ENCODE measurements at regions not wholly inside any gene's neighbourhood (a gene's known extent, or its start where the extent isn't known, plus 50 kb on each side); places are given as distances from the start of the nearest gene placed in this dataset.

DNA sequence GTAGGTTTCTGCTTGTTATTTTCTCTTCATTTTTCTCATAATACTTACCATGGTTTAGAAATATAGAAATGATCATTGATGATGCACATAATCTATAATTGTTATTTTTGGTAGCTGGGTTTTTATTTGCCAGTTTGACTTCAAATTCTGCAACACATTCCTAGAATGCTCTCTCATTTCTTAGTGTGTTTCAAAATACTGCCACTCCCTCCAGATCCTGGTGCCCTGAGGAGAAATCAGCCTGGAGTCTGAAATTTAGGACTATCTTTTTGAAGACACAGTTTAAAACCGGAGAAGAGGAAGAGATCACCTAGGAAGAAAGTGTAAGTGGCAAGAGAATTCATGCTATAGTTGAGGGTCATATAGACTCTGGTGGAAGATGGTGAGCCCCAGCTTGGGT lies 57.5 kb downstream of the TAF11L14 start:
- no peak for TF ChIP-seq POLR2A (IDR thresholded peaks at IDR 0.05; ENCODE audit: low read depth, low read length)
- TF ChIP-seq POLR2AphosphoS5 (IDR thresholded peaks at IDR 0.05; ENCODE audit: low read depth, low read length) = no peak
- no peak for TF ChIP-seq TAF1 (IDR thresholded peaks at IDR 0.05; ENCODE audit: borderline replicate concordance, low read depth, low read length)

All from GM12892 (cell line).